ENCODE measurements at regions not wholly inside any gene's neighbourhood (a gene's known extent, or its start where the extent isn't known, plus 50 kb on each side); places are given as distances from the start of the nearest gene placed in this dataset.

DNA sequence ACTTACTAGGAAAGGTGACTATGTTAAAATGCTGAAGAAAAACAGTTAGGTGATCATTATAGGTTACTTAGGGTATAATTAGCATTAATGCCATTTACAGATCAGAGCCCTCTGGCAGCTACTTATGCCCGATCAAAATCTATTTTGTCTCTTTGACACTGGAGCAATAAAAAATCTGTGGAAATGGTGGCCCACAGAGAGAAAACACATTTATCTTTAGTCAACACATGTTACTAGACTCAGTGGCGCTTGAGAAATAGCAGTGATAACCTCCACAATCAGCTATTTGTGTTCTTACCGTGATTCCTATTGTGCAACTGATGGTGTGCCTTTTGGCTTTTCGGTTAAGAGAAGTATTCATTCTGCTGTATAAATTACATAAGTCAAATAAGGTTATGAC, 1519.6 kb downstream of the PCDH9 start:
- no TSS peak for BruUV-seq (replicated peaks)
- ChIA-PET POLR2A (no interaction called here), RAD21 (ENCODE audit: low non-redundant PET in 1 of 2, low total read pairs in 2 of 2, uncharacterized antibody in 2 of 2, unreplicated experiment in 2 of 2) (no interaction called here), CTCF (no interaction called here)
- no peak overlapping the region for H2AFZ ChIP-seq (ENCODE audit: low read depth, low read length, poor library complexity, severe bottlenecking)
- no peaks in the 10 kb centered on the region for H3K36me3 ChIP-seq (ENCODE audit: control insufficient read depth in 1 of 2, insufficient read depth in 2 of 2, low read length in 2 of 2)
- no peaks in the 10 kb centered on the region for H3K4me1 ChIP-seq (ENCODE audit: control insufficient read depth in 1 of 2, insufficient read depth in 2 of 2, low read length in 2 of 2)
- DNase-seq (ENCODE audit: low read depth, low spot score) (no peak), ATAC-seq (no peak)
- H3K79me2 ChIP-seq (ENCODE audit: insufficient read depth, low read length): no peaks in the 10 kb centered on the region
- H3K27ac ChIP-seq (ENCODE audit: low read depth, low read length): no peak overlapping the region
- H3K4me2 ChIP-seq (ENCODE audit: low read length): no peak overlapping the region
- no peak overlapping the region for H3K9ac ChIP-seq (ENCODE audit: low read length)
- H3K4me3 ChIP-seq (replicated peaks in 1 of 2; ENCODE audit: low read depth in 1 of 2, low read length in 2 of 2): no peak overlapping the region
- no peaks in the 10 kb centered on the region for H4K20me1 ChIP-seq (ENCODE audit: insufficient read depth)
- no peaks in the 10 kb centered on the region for H3K9me2 ChIP-seq (ENCODE audit: insufficient read depth)
- H3K9me3 ChIP-seq (ENCODE audit: control insufficient read depth in 1 of 2, insufficient read depth in 1 of 2, low read depth in 1 of 2, low read length in 2 of 2): no peaks in the 10 kb centered on the region
- TF ChIP-seq, protein P1, sequence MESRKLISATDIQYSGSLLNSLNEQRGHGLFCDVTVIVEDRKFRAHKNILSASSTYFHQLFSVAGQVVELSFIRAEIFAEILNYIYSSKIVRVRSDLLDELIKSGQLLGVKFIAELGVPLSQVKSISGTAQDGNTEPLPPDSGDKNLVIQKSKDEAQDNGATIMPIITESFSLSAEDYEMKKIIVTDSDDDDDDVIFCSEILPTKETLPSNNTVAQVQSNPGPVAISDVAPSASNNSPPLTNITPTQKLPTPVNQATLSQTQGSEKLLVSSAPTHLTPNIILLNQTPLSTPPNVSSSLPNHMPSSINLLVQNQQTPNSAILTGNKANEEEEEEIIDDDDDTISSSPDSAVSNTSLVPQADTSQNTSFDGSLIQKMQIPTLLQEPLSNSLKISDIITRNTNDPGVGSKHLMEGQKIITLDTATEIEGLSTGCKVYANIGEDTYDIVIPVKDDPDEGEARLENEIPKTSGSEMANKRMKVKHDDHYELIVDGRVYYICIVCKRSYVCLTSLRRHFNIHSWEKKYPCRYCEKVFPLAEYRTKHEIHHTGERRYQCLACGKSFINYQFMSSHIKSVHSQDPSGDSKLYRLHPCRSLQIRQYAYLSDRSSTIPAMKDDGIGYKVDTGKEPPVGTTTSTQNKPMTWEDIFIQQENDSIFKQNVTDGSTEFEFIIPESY (IDR thresholded peaks at IDR 0.05; ENCODE audit: extremely low read depth, insufficient replicate concordance, low read length): no peak
- TF ChIP-seq SRF (IDR thresholded peaks at IDR 0.05; ENCODE audit: low read depth): no peak
- TF ChIP-seq CBX3 (IDR thresholded peaks at IDR 0.05; ENCODE audit: low read depth): no peak
- TF ChIP-seq RAD21 (IDR thresholded peaks at IDR 0.05; ENCODE audit: low read depth): no peak
- TF ChIP-seq SP1 (IDR thresholded peaks at IDR 0.05; ENCODE audit: low read depth): no peak
- TF ChIP-seq SIN3A (IDR thresholded peaks at IDR 0.05; ENCODE audit: low read depth): no peak
- no peak for TF ChIP-seq EZH2 (IDR thresholded peaks at IDR 0.05)
- no peak for TF ChIP-seq FOSL1 (IDR thresholded peaks at IDR 0.05; ENCODE audit: low read depth)
- TF ChIP-seq, protein P2, sequence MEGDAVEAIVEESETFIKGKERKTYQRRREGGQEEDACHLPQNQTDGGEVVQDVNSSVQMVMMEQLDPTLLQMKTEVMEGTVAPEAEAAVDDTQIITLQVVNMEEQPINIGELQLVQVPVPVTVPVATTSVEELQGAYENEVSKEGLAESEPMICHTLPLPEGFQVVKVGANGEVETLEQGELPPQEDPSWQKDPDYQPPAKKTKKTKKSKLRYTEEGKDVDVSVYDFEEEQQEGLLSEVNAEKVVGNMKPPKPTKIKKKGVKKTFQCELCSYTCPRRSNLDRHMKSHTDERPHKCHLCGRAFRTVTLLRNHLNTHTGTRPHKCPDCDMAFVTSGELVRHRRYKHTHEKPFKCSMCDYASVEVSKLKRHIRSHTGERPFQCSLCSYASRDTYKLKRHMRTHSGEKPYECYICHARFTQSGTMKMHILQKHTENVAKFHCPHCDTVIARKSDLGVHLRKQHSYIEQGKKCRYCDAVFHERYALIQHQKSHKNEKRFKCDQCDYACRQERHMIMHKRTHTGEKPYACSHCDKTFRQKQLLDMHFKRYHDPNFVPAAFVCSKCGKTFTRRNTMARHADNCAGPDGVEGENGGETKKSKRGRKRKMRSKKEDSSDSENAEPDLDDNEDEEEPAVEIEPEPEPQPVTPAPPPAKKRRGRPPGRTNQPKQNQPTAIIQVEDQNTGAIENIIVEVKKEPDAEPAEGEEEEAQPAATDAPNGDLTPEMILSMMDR (IDR thresholded peaks at IDR 0.05 in 2 of 3, conservative IDR thresholded peaks at IDR 0.05 in 1 of 3; ENCODE audit: borderline replicate concordance in 1 of 3, insufficient read depth in 1 of 3, low read depth in 2 of 3, low read length in 2 of 3): no peak
- no peak for TF ChIP-seq TCF7L2 (IDR thresholded peaks at IDR 0.05; ENCODE audit: borderline replicate concordance, extremely low read depth, insufficient read depth, insufficient read length)
- TF ChIP-seq, protein P3, sequence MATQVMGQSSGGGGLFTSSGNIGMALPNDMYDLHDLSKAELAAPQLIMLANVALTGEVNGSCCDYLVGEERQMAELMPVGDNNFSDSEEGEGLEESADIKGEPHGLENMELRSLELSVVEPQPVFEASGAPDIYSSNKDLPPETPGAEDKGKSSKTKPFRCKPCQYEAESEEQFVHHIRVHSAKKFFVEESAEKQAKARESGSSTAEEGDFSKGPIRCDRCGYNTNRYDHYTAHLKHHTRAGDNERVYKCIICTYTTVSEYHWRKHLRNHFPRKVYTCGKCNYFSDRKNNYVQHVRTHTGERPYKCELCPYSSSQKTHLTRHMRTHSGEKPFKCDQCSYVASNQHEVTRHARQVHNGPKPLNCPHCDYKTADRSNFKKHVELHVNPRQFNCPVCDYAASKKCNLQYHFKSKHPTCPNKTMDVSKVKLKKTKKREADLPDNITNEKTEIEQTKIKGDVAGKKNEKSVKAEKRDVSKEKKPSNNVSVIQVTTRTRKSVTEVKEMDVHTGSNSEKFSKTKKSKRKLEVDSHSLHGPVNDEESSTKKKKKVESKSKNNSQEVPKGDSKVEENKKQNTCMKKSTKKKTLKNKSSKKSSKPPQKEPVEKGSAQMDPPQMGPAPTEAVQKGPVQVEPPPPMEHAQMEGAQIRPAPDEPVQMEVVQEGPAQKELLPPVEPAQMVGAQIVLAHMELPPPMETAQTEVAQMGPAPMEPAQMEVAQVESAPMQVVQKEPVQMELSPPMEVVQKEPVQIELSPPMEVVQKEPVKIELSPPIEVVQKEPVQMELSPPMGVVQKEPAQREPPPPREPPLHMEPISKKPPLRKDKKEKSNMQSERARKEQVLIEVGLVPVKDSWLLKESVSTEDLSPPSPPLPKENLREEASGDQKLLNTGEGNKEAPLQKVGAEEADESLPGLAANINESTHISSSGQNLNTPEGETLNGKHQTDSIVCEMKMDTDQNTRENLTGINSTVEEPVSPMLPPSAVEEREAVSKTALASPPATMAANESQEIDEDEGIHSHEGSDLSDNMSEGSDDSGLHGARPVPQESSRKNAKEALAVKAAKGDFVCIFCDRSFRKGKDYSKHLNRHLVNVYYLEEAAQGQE (IDR thresholded peaks at IDR 0.05; ENCODE audit: low read depth): no peak
- TF ChIP-seq, protein P4, sequence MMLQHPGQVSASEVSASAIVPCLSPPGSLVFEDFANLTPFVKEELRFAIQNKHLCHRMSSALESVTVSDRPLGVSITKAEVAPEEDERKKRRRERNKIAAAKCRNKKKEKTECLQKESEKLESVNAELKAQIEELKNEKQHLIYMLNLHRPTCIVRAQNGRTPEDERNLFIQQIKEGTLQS (IDR thresholded peaks at IDR 0.05): no peak
- TF ChIP-seq JUND (IDR thresholded peaks at IDR 0.05): no peak
- intact Hi-C loops (cut with micrococcal nuclease): no loop called here
- no peaks in the 10 kb centered on the region for H3K27me3 ChIP-seq (ENCODE audit: insufficient read depth, low read length)

Measured in HCT116 (cell line).